GM10248 (cell line): ENCODE measurements at regions not wholly inside any gene's neighbourhood (a gene's known extent, or its start where the extent isn't known, plus 50 kb on each side); places are given as distances from the start of the nearest gene placed in this dataset.

Experiments
- CTCF ChIA-PET: fragments of 300-600 bp; sonication (Branson Sonifier 250); formaldehyde crosslinking; extraction: SDS; loops from one replicate; lab custom pipeline; 2021; ENCODE audit warnings: antibody characterized with exemption; lab: Yijun Ruan, JAX
- POLR2A ChIA-PET: fragments of 350-650 bp; sonication (Branson Sonifier 250); formaldehyde crosslinking; extraction: SDS; loops from one replicate; lab custom pipeline; 2020; ENCODE audit warnings: antibody characterized with exemption; lab: Yijun Ruan, JAX
- DNase-seq: peaks from one replicate; pipeline ENCODE4 v3.0.0; 2012; ENCODE audit errors: extremely low spot score
- CTCF ChIP-seq: IDR thresholded peaks from 2 replicates; pipeline ENCODE4 v1.5.1; 2012; ENCODE audit warnings: mild to moderate bottlenecking, low read depth; ENCODE audit errors: extremely low read depth, missing control alignments, control extremely low read depth

DNA sequence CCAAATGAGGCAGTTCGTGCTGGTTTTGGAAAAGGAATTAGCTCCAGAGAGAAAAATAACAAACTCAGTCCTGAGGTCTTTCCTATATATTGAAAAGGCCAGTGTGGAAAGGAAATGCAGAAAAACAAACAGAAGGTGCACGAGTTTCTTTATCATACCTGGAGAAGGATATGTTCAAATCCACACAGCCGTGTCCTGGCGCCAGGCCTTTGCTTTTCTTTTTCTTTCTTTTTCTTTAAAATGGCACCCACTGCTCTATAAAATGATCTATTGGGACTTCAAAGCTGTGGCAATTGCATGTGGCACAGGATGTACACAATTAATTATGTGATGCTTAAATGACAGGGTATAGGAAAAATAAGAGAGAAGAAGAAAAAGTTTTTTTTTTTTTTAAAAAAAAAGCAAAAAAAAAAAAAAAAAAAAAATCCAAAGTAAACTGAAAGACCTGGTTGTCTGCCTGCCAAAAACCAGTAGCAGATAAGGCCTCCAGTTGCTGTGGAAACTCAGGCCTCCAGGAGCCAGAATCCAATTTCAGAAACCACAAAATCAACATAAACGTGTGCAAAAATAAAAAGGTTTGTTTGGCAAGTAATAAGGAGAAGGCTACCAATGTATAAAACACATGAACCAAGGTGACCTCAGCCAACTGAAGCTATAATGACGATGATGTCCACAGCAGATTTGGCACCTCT is 957.6 kb upstream of the SOX9 start:
- no peak for DNase-seq
- ChIA-PET POLR2A (no interaction called here), CTCF (no interaction called here)
- TF ChIP-seq CTCF: no peak

DNA sequence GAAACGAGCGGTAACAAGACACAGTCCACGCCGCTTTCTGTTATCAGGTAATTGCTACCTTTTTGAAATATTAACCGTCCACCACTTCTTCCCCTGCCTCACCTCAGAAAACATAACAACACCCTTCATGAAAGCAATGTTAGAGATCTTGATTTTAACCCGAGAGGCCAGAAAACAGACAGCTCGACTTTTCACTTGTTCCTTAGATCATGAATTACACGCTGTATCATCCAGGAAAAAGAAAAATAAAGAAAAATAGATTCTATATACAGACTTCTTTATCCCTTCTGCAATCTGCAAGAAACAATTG is 957.1 kb upstream of the SOX9 start:
- CTCF ChIA-PET: no interaction called here
- no peak for TF ChIP-seq CTCF
- no peak for DNase-seq
- POLR2A ChIA-PET: no interaction called here

DNA sequence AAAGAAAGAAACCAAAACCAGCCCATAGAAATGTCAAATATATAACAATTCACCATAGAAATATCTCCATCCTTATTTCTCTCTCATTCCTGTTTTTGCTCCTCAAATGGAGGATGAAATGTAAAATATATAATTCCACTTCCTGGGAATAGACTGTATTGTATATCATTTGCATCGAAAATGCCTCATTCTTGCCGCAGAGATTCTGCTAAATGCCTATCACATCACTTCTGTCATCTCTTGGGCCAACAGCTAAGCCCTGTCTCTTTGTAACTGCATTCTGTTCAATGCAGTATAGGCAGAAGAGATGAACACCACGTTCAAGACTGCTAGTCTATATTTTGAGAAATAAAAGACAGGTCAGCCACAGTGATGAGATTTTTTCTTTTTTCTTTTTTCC is 956.3 kb upstream of the SOX9 start:
- ChIA-PET CTCF (no interaction called here), POLR2A (no interaction called here)
- DNase-seq: no peak
- TF ChIP-seq CTCF: no peak

- POLR2A ChIA-PET: no interaction called here
- CTCF ChIA-PET: no interaction called here
These were observed 954.5 kb upstream of the SOX9 start for GRCh38 chr17:71166311-71166710.

GRCh38 chr17:71168053-71168741 is 952.6 kb upstream of the SOX9 start:
- DNase-seq: no peak
- TF ChIP-seq CTCF: no peak
- ChIA-PET POLR2A (no interaction called here), CTCF (no interaction called here)

More at GRCh38 chr17:71166311-71166710, 954.5 kb upstream of the SOX9 start:
- no peak for TF ChIP-seq CTCF
- no peak for DNase-seq

GRCh38 chr17:71170070-71170469 is 950.8 kb upstream of the SOX9 start:
- ChIA-PET CTCF (no interaction called here), POLR2A (no interaction called here)
- no peak for TF ChIP-seq CTCF
- no peak for DNase-seq

- ChIA-PET CTCF (no interaction called here), POLR2A (no interaction called here)
- TF ChIP-seq CTCF: no peak
- no peak for DNase-seq
These were observed 949.5 kb upstream of the SOX9 start for GRCh38 chr17:71171270-71171669.
